Mesendoderm (in vitro differentiated cells): ENCODE measurements at regions not wholly inside any gene's neighbourhood (a gene's known extent, or its start where the extent isn't known, plus 50 kb on each side); places are given as distances from the start of the nearest gene placed in this dataset.

ENCODE experiments used
- DNase-seq: peaks from one replicate; pipeline ENCODE4 v3.0.0; 2013
- H2AK5ac ChIP-seq: 2 replicates; pipeline ENCODE4 v1.6.1; 2013; ENCODE audit warnings: low read length, inconsistent platforms
- H2BK120ac ChIP-seq: 2 replicates; pipeline ENCODE4 v1.6.1; 2013; ENCODE audit warnings: low read depth, mild to moderate bottlenecking, low read length, moderate library complexity, mixed read lengths
- H2BK15ac ChIP-seq: replicated peaks from 2 replicates; pipeline ENCODE4 v1.6.1; 2013; ENCODE audit warnings: low read depth, mild to moderate bottlenecking, moderate library complexity
- H2BK5ac ChIP-seq: 2 replicates; pipeline ENCODE4 v1.6.1; 2013; ENCODE audit warnings: low read length, inconsistent platforms
- H3K18ac ChIP-seq: 2 replicates; pipeline ENCODE4 v1.6.1; 2013; ENCODE audit warnings: mild to moderate bottlenecking, low read length, mixed read lengths
- H3K23ac ChIP-seq: one replicate; pipeline ENCODE4 v1.6.1; 2013; ENCODE audit warnings: low read length
- H3K27ac ChIP-seq: 2 replicates; pipeline ENCODE4 v1.5.1; 2013; ENCODE audit warnings: low read depth, mild to moderate bottlenecking, inconsistent platforms, low read length, moderate library complexity
- H3K27me3 ChIP-seq: 2 replicates; pipeline ENCODE4 v1.6.1; 2013; ENCODE audit warnings: low read length, control low read depth, mild to moderate bottlenecking, inconsistent platforms; ENCODE audit not compliant: insufficient read depth, poor library complexity
- H3K36me3 ChIP-seq: 2 replicates; pipeline ENCODE4 v1.6.1; 2013; ENCODE audit warnings: low read length, inconsistent platforms; ENCODE audit not compliant: control insufficient read depth, insufficient read depth
- H3K4ac ChIP-seq: one replicate; pipeline ENCODE4 v1.6.1; 2013; ENCODE audit warnings: low read depth, mild to moderate bottlenecking, low read length, moderate library complexity
- H3K4me1 ChIP-seq: 2 replicates; pipeline ENCODE4 v1.6.1; 2013; ENCODE audit warnings: low read depth, low read length, inconsistent platforms; ENCODE audit not compliant: control insufficient read depth
- H3K4me2 ChIP-seq: 2 replicates; pipeline ENCODE4 v1.6.1; 2013; ENCODE audit warnings: low read length
- H3K4me3 ChIP-seq: 2 replicates; pipeline ENCODE4 v1.5.1; 2013; ENCODE audit warnings: mild to moderate bottlenecking, low read length
- H3K56ac ChIP-seq: one replicate; pipeline ENCODE4 v1.6.1; 2013; ENCODE audit warnings: low read length
- H3K79me1 ChIP-seq: 2 replicates; pipeline ENCODE4 v1.6.1; 2013; ENCODE audit warnings: low read length, inconsistent platforms
- H3K79me2 ChIP-seq: 2 replicates; pipeline ENCODE4 v1.6.1; 2013; ENCODE audit warnings: mild to moderate bottlenecking, low read length; ENCODE audit not compliant: control insufficient read depth, insufficient read depth
- H3K9ac ChIP-seq: 2 replicates; pipeline ENCODE4 v1.6.1; 2013; ENCODE audit warnings: low read length, inconsistent platforms
- H4K5ac ChIP-seq: one replicate; pipeline ENCODE4 v1.6.1; 2013; ENCODE audit warnings: low read length
- H4K8ac ChIP-seq: one replicate; pipeline ENCODE4 v1.6.1; 2013; ENCODE audit warnings: low read depth, mild to moderate bottlenecking, control low read depth, low read length, moderate library complexity
- WGBS: extraction: QIAGEN DNeasy Blood & Tissue Kit; methylation state at CpG from one replicate; pipeline ENCODE4 v1.1.7; 2013; ENCODE audit warnings: low lambda C conversion rate, missing lambda C conversion rate; ENCODE audit not compliant: insufficient coverage; ENCODE audit errors: extremely low coverage; 5-methylcytosine and 5-hydroxymethylcytosine counted together

- no peak overlapping the region for H4K5ac ChIP-seq
- H3K79me2 ChIP-seq: no peaks in the 10 kb centered on the region
- H3K27ac ChIP-seq: no peak overlapping the region
- H3K79me1 ChIP-seq: no peaks in the 10 kb centered on the region
- H3K27me3 ChIP-seq: no peaks in the 10 kb centered on the region
- H3K4ac ChIP-seq: no peak overlapping the region
- H3K4me3 ChIP-seq: no peak overlapping the region
- no peaks in the 10 kb centered on the region for H3K4me1 ChIP-seq
- no peak overlapping the region for H2AK5ac ChIP-seq
- H3K18ac ChIP-seq: no peak overlapping the region
- no peak overlapping the region for H3K4me2 ChIP-seq
- H3K36me3 ChIP-seq: no peaks in the 10 kb centered on the region
- no peak overlapping the region for H3K56ac ChIP-seq
- H2BK5ac ChIP-seq: no peak overlapping the region
- H2BK120ac ChIP-seq: no peak overlapping the region
- WGBS: no CpG with 5 or more reads among the region's 3 CpGs
- no peak overlapping the region for H2BK15ac ChIP-seq
- DNase-seq: no peak
- H4K8ac ChIP-seq: no peak overlapping the region
- H3K23ac ChIP-seq: no peak overlapping the region
- H3K9ac ChIP-seq: no peak overlapping the region
These were observed 92.2 kb upstream of the MITF start for GRCh38 chr3:69647081-69647480.

- H3K79me2 ChIP-seq: no peaks in the 10 kb centered on the region
- no peak overlapping the region for H4K8ac ChIP-seq
- H3K23ac ChIP-seq: no peak overlapping the region
- H2BK120ac ChIP-seq: no peak overlapping the region
- H3K4ac ChIP-seq: no peak overlapping the region
- no peak overlapping the region for H3K27ac ChIP-seq
- no peak overlapping the region for H3K9ac ChIP-seq
- H3K36me3 ChIP-seq: no peaks in the 10 kb centered on the region
- H3K4me3 ChIP-seq: no peak overlapping the region
- no peak overlapping the region for H3K4me2 ChIP-seq
- no CpG with 5 or more reads among the region's 14 CpGs for WGBS
- H2AK5ac ChIP-seq: no peak overlapping the region
- no peak overlapping the region for H2BK5ac ChIP-seq
- H2BK15ac ChIP-seq: no peak overlapping the region
- no peaks in the 10 kb centered on the region for H3K79me1 ChIP-seq
- no peaks in the 10 kb centered on the region for H3K4me1 ChIP-seq
- H4K5ac ChIP-seq: no peak overlapping the region
- no peak for DNase-seq
- no peak overlapping the region for H3K56ac ChIP-seq
- no peak overlapping the region for H3K18ac ChIP-seq
- H3K27me3 ChIP-seq: no peaks in the 10 kb centered on the region
These were observed 92.8 kb upstream of the MITF start for GRCh38 chr3:69646287-69647067.

DNA sequence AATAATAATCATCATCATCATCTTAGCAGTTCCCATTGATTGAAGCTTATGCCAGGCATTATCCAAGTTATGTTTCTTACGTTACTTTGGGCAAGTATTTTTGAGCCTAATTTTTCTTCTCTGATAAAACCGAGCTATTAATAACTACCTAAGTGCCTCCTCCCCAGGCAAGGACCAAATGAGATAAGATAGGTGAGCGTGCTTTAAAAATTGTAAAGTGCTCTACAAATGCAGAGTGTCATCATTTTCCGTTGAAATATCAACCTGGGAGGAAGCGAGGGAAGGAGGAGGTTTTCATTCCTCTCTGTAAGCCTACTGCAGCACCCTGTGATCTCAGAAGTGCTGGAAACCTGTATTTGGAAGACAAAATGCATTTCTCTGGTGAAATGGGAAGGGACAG lies 96.7 kb upstream of the MITF start:
- no peak for DNase-seq
- Histone ChIP-seq H3K18ac (no peak overlapping the region), H3K27ac (no peak overlapping the region), H2AK5ac (no peak overlapping the region), H3K23ac (no peak overlapping the region), H3K4me1 (no peaks in the 10 kb centered on the region), H2BK120ac (no peak overlapping the region), H3K4me3 (no peak overlapping the region), H3K79me2 (no peaks in the 10 kb centered on the region), H4K5ac (no peak overlapping the region), H3K79me1 (no peaks in the 10 kb centered on the region), H4K8ac (no peak overlapping the region), H2BK15ac (no peak overlapping the region), H3K4me2 (no peak overlapping the region), H3K9ac (no peak overlapping the region), H3K56ac (no peak overlapping the region), H3K36me3 (no peaks in the 10 kb centered on the region), H3K4ac (no peak overlapping the region), H2BK5ac (no peak overlapping the region), H3K27me3 (no peaks in the 10 kb centered on the region)
- no CpG with 5 or more reads among the region's 5 CpGs for WGBS

DNA sequence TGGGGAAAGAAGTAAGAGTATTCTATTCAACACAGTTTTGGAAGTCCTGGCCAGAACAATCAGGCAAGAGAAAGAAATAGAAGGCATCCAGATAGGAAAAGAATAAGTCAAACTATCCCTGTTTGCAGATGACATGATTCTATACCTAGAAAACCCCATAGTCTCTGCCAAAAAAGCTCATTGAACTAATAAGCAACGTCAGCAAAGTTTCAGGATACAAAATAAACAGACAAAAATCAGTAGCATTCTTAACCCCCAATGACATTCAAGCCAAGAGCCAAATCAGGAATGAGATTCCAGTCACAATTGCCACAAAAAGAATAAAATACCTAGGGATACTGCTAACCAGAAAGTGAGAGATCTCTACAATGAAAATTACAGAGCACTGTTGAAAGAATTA lies 99.4 kb upstream of the MITF start:
- Histone ChIP-seq H3K4me2 (no peak overlapping the region), H3K4ac (no peak overlapping the region)

GRCh38 chr3:69628951-69629350 lies 110.3 kb upstream of the MITF start:
- Histone ChIP-seq H3K4me3 (no peak overlapping the region), H2AK5ac (no peak overlapping the region), H4K5ac (no peak overlapping the region), H2BK15ac (no peak overlapping the region), H4K8ac (no peak overlapping the region), H3K27ac (no peak overlapping the region), H3K23ac (no peak overlapping the region), H3K79me1 (no peaks in the 10 kb centered on the region), H3K27me3 (no peaks in the 10 kb centered on the region), H3K4ac (no peak overlapping the region), H3K36me3 (no peaks in the 10 kb centered on the region), H3K79me2 (no peaks in the 10 kb centered on the region), H2BK120ac (no peak overlapping the region), H3K56ac (no peak overlapping the region), H2BK5ac (no peak overlapping the region), H3K18ac (no peak overlapping the region), H3K4me2 (no peak overlapping the region), H3K4me1 (no peaks in the 10 kb centered on the region), H3K9ac (no peak overlapping the region)
- WGBS: no CpG with 5 or more reads among the region's 1 CpG
- DNase-seq: no peak

More for the DNA sequence above, 99.4 kb upstream of the MITF start:
- Histone ChIP-seq H3K27ac (no peak overlapping the region), H3K9ac (no peak overlapping the region), H3K79me1 (no peaks in the 10 kb centered on the region), H3K4me3 (no peak overlapping the region), H2BK120ac (no peak overlapping the region), H3K79me2 (no peaks in the 10 kb centered on the region), H3K4me1 (no peaks in the 10 kb centered on the region), H2BK15ac (no peak overlapping the region), H3K18ac (no peak overlapping the region), H3K56ac (no peak overlapping the region), H2AK5ac (no peak overlapping the region), H4K5ac (no peak overlapping the region), H3K36me3 (no peaks in the 10 kb centered on the region), H3K23ac (no peak overlapping the region), H2BK5ac (no peak overlapping the region), H4K8ac (no peak overlapping the region), H3K27me3 (no peaks in the 10 kb centered on the region)
- no peak for DNase-seq
- WGBS: no CpG with 5 or more reads among the region's 1 CpG

- Histone ChIP-seq H3K4me2 (no peak overlapping the region), H3K27ac (no peak overlapping the region), H3K23ac (no peak overlapping the region), H3K4me3 (no peak overlapping the region), H2BK15ac (no peak overlapping the region), H3K79me1 (no peaks in the 10 kb centered on the region), H2AK5ac (no peak overlapping the region), H3K36me3 (no peaks in the 10 kb centered on the region), H3K4me1 (no peaks in the 10 kb centered on the region), H2BK5ac (no peak overlapping the region), H2BK120ac (no peak overlapping the region), H4K5ac (no peak overlapping the region), H3K79me2 (no peaks in the 10 kb centered on the region), H3K4ac (no peak overlapping the region), H3K27me3 (no peaks in the 10 kb centered on the region), H3K56ac (no peak overlapping the region), H4K8ac (no peak overlapping the region), H3K18ac (no peak overlapping the region), H3K9ac (no peak overlapping the region)
- no peak for DNase-seq
- no CpG with 5 or more reads among the region's 5 CpGs for WGBS
These were observed 126.0 kb upstream of the MITF start for GRCh38 chr3:69613286-69613685.
